ENCODE measurements at regions not wholly inside any gene's neighbourhood (a gene's known extent, or its start where the extent isn't known, plus 50 kb on each side); places are given as distances from the start of the nearest gene placed in this dataset.

GRCh38 chr3:73964818-73965217 is 340.1 kb upstream of the PDZRN3 start:
- Histone ChIP-seq H3K4me1 (ENCODE audit: control insufficient read depth in 1 of 2, low read depth in 2 of 2) (no peaks in the 10 kb centered on the region), H3K27ac (no peak overlapping the region), H3K36me3 (no peaks in the 10 kb centered on the region), H3K27me3 (replicated peaks; ENCODE audit: insufficient read depth) (no peaks in the 10 kb centered on the region), H3K4me3 (no peak overlapping the region), H3K9me3 (no peaks in the 10 kb centered on the region)
- no peak for TF ChIP-seq CTCF (IDR thresholded peaks at IDR 0.05)
- ATAC-seq (ENCODE audit: insufficient number of reproducible peaks, low FRiP score, low read depth) (no peak), DNase-seq (ENCODE audit: low spot score) (no peak)

DNA sequence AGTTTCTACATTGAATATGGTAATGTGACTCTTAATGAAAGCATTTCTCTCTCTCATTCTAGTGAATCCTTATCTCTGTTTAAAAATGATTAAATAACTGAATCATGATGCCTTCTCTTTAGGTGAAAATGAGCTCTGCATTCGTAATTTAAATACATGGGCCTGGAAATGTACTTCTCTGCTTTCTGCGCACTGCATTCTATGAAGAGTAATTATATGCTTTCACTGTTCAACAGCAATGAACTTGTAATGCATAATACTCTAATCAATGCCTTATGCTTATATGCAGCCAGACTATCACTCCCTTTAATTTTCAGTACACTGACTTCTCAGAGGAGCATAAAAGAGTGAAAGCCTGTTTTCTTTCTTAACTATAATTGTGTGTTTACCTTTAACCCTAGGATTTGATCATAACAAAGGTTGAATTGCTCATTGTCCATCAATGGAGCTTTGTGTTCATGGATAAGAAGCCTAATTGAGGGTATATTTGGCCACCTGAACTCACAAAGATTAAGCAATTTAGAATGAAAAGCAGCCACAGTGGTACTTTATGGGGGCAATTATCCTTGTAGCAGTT is 330.8 kb upstream of the PDZRN3 start:
- no peaks in the 10 kb centered on the region for H3K36me3 ChIP-seq
- TF ChIP-seq CTCF (IDR thresholded peaks at IDR 0.05): no peak
- H3K27ac ChIP-seq: no peak overlapping the region
- no peak overlapping the region for H3K4me3 ChIP-seq
- ATAC-seq (ENCODE audit: insufficient number of reproducible peaks, low FRiP score, low read depth) (no peak), DNase-seq (ENCODE audit: low spot score) (no peak)
- H3K9me3 ChIP-seq: no peaks in the 10 kb centered on the region
- no peaks in the 10 kb centered on the region for H3K27me3 ChIP-seq (replicated peaks; ENCODE audit: insufficient read depth)
- H3K4me1 ChIP-seq (ENCODE audit: control insufficient read depth in 1 of 2, low read depth in 2 of 2): no peaks in the 10 kb centered on the region

DNA sequence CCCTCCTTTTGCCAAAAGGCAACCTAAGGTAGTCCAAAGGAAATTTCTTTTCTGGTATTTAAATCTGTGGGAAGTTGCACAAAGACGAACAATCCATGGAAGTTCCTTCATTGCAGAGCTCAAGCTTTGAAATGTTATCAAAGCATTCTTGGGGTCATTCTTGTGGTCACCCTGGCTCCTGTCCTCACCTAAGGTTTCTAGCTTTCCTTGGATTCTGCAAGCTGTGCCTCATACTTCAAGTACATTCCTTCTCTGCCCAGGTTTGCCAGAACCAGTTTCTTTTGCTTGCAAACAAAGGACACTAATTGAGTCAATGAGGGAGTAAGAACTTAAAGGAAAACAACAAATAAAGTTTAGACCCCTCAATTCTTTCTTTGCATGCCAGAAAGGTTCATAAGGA is 329.8 kb upstream of the PDZRN3 start:
- Histone ChIP-seq H3K4me1 (ENCODE audit: control insufficient read depth in 1 of 2, low read depth in 2 of 2) (no peaks in the 10 kb centered on the region), H3K9me3 (no peaks in the 10 kb centered on the region), H3K27ac (no peak overlapping the region), H3K4me3 (no peak overlapping the region), H3K36me3 (no peaks in the 10 kb centered on the region), H3K27me3 (replicated peaks; ENCODE audit: insufficient read depth) (no peaks in the 10 kb centered on the region)
- no peak for DNase-seq (ENCODE audit: low spot score)
- no peak for ATAC-seq (ENCODE audit: insufficient number of reproducible peaks, low FRiP score, low read depth)
- TF ChIP-seq CTCF (IDR thresholded peaks at IDR 0.05): no peak

- DNase-seq (ENCODE audit: low spot score) (no peak), ATAC-seq (ENCODE audit: insufficient number of reproducible peaks, low FRiP score, low read depth) (no peak)
- no peak overlapping the region for H3K27ac ChIP-seq
- TF ChIP-seq CTCF (IDR thresholded peaks at IDR 0.05): no peak
- no peaks in the 10 kb centered on the region for H3K9me3 ChIP-seq
- H3K27me3 ChIP-seq (replicated peaks; ENCODE audit: insufficient read depth): no peaks in the 10 kb centered on the region
- H3K4me1 ChIP-seq (ENCODE audit: control insufficient read depth in 1 of 2, low read depth in 2 of 2): no peaks in the 10 kb centered on the region
- H3K36me3 ChIP-seq: no peaks in the 10 kb centered on the region
- H3K4me3 ChIP-seq: no peak overlapping the region
These were observed 328.0 kb upstream of the PDZRN3 start for GRCh38 chr3:73952781-73953180.

DNA sequence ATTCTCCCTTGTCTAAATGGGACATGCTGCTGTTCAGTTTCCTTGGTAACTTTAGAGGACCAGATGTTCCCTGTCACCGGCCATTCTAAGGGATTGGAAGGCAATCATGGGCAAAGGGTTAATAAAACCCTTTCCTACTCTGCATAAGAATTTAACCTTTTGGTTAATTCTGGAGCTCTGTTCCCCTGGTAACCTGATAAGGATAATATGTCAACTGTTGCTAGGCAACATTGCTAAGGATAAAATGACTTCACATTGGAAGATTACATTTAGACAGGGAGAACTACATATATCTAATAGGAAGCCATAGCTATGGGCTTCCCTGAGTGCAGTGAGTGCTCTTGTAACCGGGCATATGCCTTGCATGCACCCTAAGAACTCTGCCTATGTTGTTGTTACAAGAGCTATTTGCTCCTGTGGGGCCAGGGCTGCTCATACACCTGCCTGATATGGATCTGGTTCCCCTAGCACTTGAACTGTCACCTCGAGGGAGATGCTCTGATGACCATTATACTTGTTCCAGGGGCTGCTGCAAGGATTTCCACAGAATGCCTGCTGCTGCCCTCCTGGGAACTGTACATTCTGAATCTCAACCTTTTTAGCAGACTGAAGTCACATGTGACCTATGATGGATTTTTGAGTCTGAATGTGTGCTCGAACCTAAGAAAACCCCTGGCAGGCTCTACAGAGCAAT is 326.3 kb upstream of the PDZRN3 start:
- no peak overlapping the region for H3K27ac ChIP-seq
- DNase-seq (ENCODE audit: low spot score): no peak
- no peak for TF ChIP-seq CTCF (IDR thresholded peaks at IDR 0.05)
- H3K27me3 ChIP-seq (replicated peaks; ENCODE audit: insufficient read depth): no peaks in the 10 kb centered on the region
- no peak for ATAC-seq (ENCODE audit: insufficient number of reproducible peaks, low FRiP score, low read depth)
- no peaks in the 10 kb centered on the region for H3K36me3 ChIP-seq
- no peaks in the 10 kb centered on the region for H3K4me1 ChIP-seq (ENCODE audit: control insufficient read depth in 1 of 2, low read depth in 2 of 2)
- no peaks in the 10 kb centered on the region for H3K9me3 ChIP-seq
- no peak overlapping the region for H3K4me3 ChIP-seq

Data from thoracic aorta (tissue), 2 donors.